ENCODE measurements at regions not wholly inside any gene's neighbourhood (a gene's known extent, or its start where the extent isn't known, plus 50 kb on each side); places are given as distances from the start of the nearest gene placed in this dataset.
"Not testable (repeated sequence)": the region's sequence is repeated elsewhere in the genome, so short reads cannot be mapped to it uniquely, and the experiment has no call there.

DNA sequence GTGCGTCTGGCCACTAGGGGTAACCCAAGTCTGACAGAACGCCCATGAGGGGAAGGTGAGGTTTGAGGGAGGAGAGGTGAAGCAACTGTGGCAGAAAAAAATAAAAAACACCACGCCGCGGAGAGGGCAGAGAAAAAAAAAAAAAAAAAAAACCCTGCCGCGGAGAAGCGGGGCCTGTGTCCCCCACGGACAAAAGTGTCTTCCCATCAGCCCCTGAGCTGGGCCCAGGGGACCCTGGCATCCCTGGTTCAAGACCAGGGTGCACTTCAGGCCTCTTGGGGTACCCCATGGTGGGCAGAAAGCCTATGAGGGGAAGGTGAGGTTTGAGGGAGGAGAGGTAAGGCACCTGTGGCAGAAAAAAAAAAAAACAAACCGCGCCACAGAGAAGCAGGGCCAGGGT lies 191.1 kb downstream of the POTEH start:
- not testable (repeated sequence) for H3K27ac ChIP-seq; H3K79me2 ChIP-seq; H3K4me3 ChIP-seq; H4K20me1 ChIP-seq (ENCODE audit: insufficient read depth, poor library complexity, severe bottlenecking); H3K9me3 ChIP-seq (ENCODE audit: low read depth); H3K4me2 ChIP-seq; DNase-seq (ENCODE audit: low spot score); H2AFZ ChIP-seq; H3K36me3 ChIP-seq (replicated peaks; ENCODE audit: insufficient read depth, low read depth); H3K27me3 ChIP-seq; H3K9me2 ChIP-seq (replicated peaks; ENCODE audit: insufficient read depth); H3K4me1 ChIP-seq (ENCODE audit: insufficient read depth)
- WGBS (ENCODE audit: low lambda C conversion rate, missing lambda C conversion rate), result 86% methylated on average over 4 of the region's 11 CpGs

DNA sequence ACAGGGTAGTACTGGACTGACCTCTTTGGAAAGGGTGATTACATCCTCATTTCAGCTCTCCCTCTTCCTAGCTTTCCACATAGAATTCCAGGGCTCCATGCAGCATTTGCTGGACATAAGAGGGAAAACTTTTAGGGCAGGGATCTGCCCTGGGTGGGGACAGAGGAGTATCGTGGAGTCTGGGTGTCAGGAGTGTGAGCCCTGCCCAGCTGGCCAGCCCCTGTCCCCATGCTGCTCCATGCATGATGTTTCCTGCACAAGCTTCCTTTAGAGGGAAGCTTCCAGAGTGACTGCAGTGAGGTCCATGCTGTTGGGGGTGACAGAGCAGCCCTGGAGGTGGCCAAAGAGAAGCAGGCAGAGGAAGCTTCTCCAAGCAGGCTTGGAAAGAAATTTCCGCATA lies 214.5 kb downstream of the POTEH start:
- H3K27me3 ChIP-seq; H3K4me2 ChIP-seq; H4K20me1 ChIP-seq (ENCODE audit: insufficient read depth, poor library complexity, severe bottlenecking); H3K9me2 ChIP-seq (replicated peaks; ENCODE audit: insufficient read depth); DNase-seq (ENCODE audit: low spot score); H3K4me3 ChIP-seq; H3K9me3 ChIP-seq (ENCODE audit: low read depth); H2AFZ ChIP-seq; H3K79me2 ChIP-seq; H3K4me1 ChIP-seq (ENCODE audit: insufficient read depth); H3K36me3 ChIP-seq (replicated peaks; ENCODE audit: insufficient read depth, low read depth); H3K27ac ChIP-seq: not testable (repeated sequence)
- WGBS (ENCODE audit: low lambda C conversion rate, missing lambda C conversion rate), result 77% methylated on average over 1 of the region's 2 CpGs

DNA sequence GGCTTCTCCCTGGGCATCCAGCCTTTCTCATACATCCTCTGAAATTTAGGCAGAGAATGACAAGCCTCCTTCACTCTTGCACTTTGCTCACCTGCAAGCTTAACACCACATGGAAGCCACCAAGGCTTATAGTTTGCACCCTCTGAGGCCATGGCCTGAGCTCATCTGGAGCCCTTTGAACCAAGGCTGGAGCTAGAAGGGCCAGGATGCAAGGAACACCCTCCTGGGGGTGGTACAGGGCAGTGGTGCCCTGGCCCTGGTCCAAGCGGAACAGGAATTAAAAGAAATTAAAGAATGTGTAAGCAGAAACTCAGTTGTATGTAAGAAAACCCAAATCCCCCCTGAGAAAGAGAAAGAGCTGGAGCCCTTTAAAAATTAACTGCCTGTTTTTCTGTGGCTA lies 221.9 kb downstream of the POTEH start:
- not testable (repeated sequence) for H3K36me3 ChIP-seq (replicated peaks; ENCODE audit: insufficient read depth, low read depth); H4K20me1 ChIP-seq (ENCODE audit: insufficient read depth, poor library complexity, severe bottlenecking); H3K27ac ChIP-seq; DNase-seq (ENCODE audit: low spot score); H3K79me2 ChIP-seq; H3K4me2 ChIP-seq; H3K4me3 ChIP-seq; H3K9me3 ChIP-seq (ENCODE audit: low read depth); H3K4me1 ChIP-seq (ENCODE audit: insufficient read depth); H2AFZ ChIP-seq; H3K27me3 ChIP-seq; H3K9me2 ChIP-seq (replicated peaks; ENCODE audit: insufficient read depth)
- 82% methylated on average over 1 of the region's 1 CpG for WGBS (ENCODE audit: low lambda C conversion rate, missing lambda C conversion rate)

- H4K20me1 ChIP-seq (ENCODE audit: insufficient read depth, poor library complexity, severe bottlenecking); H3K4me1 ChIP-seq (ENCODE audit: insufficient read depth); H3K4me3 ChIP-seq; H3K36me3 ChIP-seq (replicated peaks; ENCODE audit: insufficient read depth, low read depth); H2AFZ ChIP-seq; H3K27ac ChIP-seq; H3K4me2 ChIP-seq; H3K9me2 ChIP-seq (replicated peaks; ENCODE audit: insufficient read depth); H3K27me3 ChIP-seq; H3K79me2 ChIP-seq; DNase-seq (ENCODE audit: low spot score); H3K9me3 ChIP-seq (ENCODE audit: low read depth): not testable (repeated sequence)
- 83% methylated on average over 1 of the region's 2 CpGs for WGBS (ENCODE audit: low lambda C conversion rate, missing lambda C conversion rate)
Measured at GRCh38 chr22:15919120-15919519, 229.3 kb downstream of the POTEH start.

GRCh38 chr22:15920941-15921340 lies 231.1 kb downstream of the POTEH start:
- H2AFZ ChIP-seq; H3K9me2 ChIP-seq (replicated peaks; ENCODE audit: insufficient read depth); H3K79me2 ChIP-seq; DNase-seq (ENCODE audit: low spot score); H3K36me3 ChIP-seq (replicated peaks; ENCODE audit: insufficient read depth, low read depth); H4K20me1 ChIP-seq (ENCODE audit: insufficient read depth, poor library complexity, severe bottlenecking); H3K4me3 ChIP-seq; H3K27ac ChIP-seq; H3K4me1 ChIP-seq (ENCODE audit: insufficient read depth); H3K9me3 ChIP-seq (ENCODE audit: low read depth); H3K4me2 ChIP-seq; H3K27me3 ChIP-seq: not testable (repeated sequence)
- WGBS (ENCODE audit: low lambda C conversion rate, missing lambda C conversion rate), result 61% methylated on average over 4 of the region's 4 CpGs

GRCh38 chr22:15922132-15922531 lies 232.3 kb downstream of the POTEH start:
- H2AFZ ChIP-seq; H3K36me3 ChIP-seq (replicated peaks; ENCODE audit: insufficient read depth, low read depth); H3K27ac ChIP-seq; H3K79me2 ChIP-seq; H3K9me2 ChIP-seq (replicated peaks; ENCODE audit: insufficient read depth); H3K4me3 ChIP-seq; DNase-seq (ENCODE audit: low spot score); H3K4me2 ChIP-seq; H3K27me3 ChIP-seq; H3K9me3 ChIP-seq (ENCODE audit: low read depth); H4K20me1 ChIP-seq (ENCODE audit: insufficient read depth, poor library complexity, severe bottlenecking); H3K4me1 ChIP-seq (ENCODE audit: insufficient read depth): not testable (repeated sequence)

DNA sequence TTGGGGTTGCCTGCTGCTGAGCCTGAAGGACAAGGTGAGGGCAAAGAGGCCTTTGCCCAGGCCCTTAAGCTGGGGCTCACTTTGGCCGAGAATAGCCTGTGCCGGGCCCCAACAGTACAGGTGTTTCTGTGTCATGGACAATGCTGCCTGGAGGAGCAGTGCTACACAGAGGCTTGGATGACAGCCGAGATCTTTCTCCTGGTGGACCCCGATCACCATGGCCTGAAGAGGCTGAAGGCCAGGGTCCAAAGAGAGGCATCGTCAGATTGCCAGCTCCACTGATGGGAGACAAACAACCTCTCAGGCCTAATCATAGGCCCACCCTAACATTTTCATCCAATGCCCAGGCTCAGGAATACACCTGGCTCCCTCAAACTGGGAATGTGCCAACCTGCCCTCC lies 232.8 kb downstream of the POTEH start:
- H3K79me2 ChIP-seq; H3K27me3 ChIP-seq; H3K36me3 ChIP-seq (replicated peaks; ENCODE audit: insufficient read depth, low read depth); H3K9me3 ChIP-seq (ENCODE audit: low read depth); H3K27ac ChIP-seq; H3K4me1 ChIP-seq (ENCODE audit: insufficient read depth); H3K9me2 ChIP-seq (replicated peaks; ENCODE audit: insufficient read depth); H2AFZ ChIP-seq; DNase-seq (ENCODE audit: low spot score); H4K20me1 ChIP-seq (ENCODE audit: insufficient read depth, poor library complexity, severe bottlenecking); H3K4me3 ChIP-seq; H3K4me2 ChIP-seq: not testable (repeated sequence)
- 77% methylated on average over 5 of the region's 5 CpGs for WGBS (ENCODE audit: low lambda C conversion rate, missing lambda C conversion rate)

DNA sequence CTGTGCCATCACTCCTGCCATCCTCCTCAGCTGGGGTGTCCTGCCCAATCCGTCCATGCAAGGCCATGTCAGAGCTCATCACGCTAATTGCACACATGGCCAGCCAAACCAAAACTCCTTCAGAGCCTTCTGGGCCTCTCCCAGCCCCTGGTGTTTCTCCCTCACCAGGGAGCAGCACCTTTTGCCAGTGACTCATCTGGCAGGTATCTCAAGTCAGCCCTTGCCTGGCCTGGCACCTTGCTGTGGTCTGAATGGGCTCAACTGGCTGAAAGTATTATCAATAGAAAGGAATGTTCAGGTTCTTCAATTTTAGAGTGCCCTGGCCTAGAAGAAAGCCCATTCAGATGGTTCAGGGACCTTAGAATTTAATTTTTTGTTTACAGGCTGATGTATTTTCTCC lies 235.0 kb downstream of the POTEH start:
- H3K9me3 ChIP-seq (ENCODE audit: low read depth); H3K9me2 ChIP-seq (replicated peaks; ENCODE audit: insufficient read depth); H3K27ac ChIP-seq; H3K4me2 ChIP-seq; DNase-seq (ENCODE audit: low spot score); H3K4me1 ChIP-seq (ENCODE audit: insufficient read depth); H3K27me3 ChIP-seq; H3K36me3 ChIP-seq (replicated peaks; ENCODE audit: insufficient read depth, low read depth); H3K79me2 ChIP-seq; H2AFZ ChIP-seq; H3K4me3 ChIP-seq; H4K20me1 ChIP-seq (ENCODE audit: insufficient read depth, poor library complexity, severe bottlenecking): not testable (repeated sequence)
- 20% methylated on average over 1 of the region's 2 CpGs for WGBS (ENCODE audit: low lambda C conversion rate, missing lambda C conversion rate)

GRCh38 chr22:15927172-15927571 lies 237.3 kb downstream of the POTEH start:
- WGBS (ENCODE audit: low lambda C conversion rate, missing lambda C conversion rate), result 66% methylated on average over 4 of the region's 5 CpGs
- not testable (repeated sequence) for H3K27me3 ChIP-seq; H3K9me2 ChIP-seq (replicated peaks; ENCODE audit: insufficient read depth); DNase-seq (ENCODE audit: low spot score); H3K4me1 ChIP-seq (ENCODE audit: insufficient read depth); H3K79me2 ChIP-seq; H3K4me2 ChIP-seq; H3K27ac ChIP-seq; H3K4me3 ChIP-seq; H3K9me3 ChIP-seq (ENCODE audit: low read depth); H4K20me1 ChIP-seq (ENCODE audit: insufficient read depth, poor library complexity, severe bottlenecking); H2AFZ ChIP-seq; H3K36me3 ChIP-seq (replicated peaks; ENCODE audit: insufficient read depth, low read depth)

Measured in hepatocyte (in vitro differentiated cells).